OCI-LY7 (cell line): ENCODE measurements at regions not wholly inside any gene's neighbourhood (a gene's known extent, or its start where the extent isn't known, plus 50 kb on each side); places are given as distances from the start of the nearest gene placed in this dataset.

Experiments used
- CTCF ChIP-seq: fragments of 200-600 bp; sonication (generic); conservative IDR thresholded peaks from 2 replicates; pipeline ENCODE4 v1.5.1; 2014; ENCODE audit warnings: mild to moderate bottlenecking, antibody characterized with exemption, low read length, moderate library complexity, mixed read lengths
- EZH2phosphoT487 ChIP-seq: fragments of 200-600 bp; sonication (generic); IDR thresholded peaks from 2 replicates; pipeline ENCODE4 v1.6.1; 2018; ENCODE audit warnings: low read depth, borderline replicate concordance, mild to moderate bottlenecking, mixed run types, antibody characterized with exemption, low read length, moderate library complexity, mixed read lengths

GRCh38 chr2:78418021-78418420 is 607.5 kb upstream of the REG3G start:
- TF ChIP-seq CTCF (no peak), EZH2phosphoT487 (no peak)
